Mesenteric fat pad (tissue), 1 donor: ENCODE measurements at regions not wholly inside any gene's neighbourhood (a gene's known extent, or its start where the extent isn't known, plus 50 kb on each side); places are given as distances from the start of the nearest gene placed in this dataset.

Experiments
- DNase-seq: peaks from one replicate; pipeline ENCODE4 v3.0.0-alpha.2; 2020; ENCODE audit warnings: low spot score
- donor health status: DM: yes; HTN: yes; CAD: no.

- no peak for DNase-seq
These were observed 180.6 kb upstream of the MIR17HG start for GRCh38 chr13:91166714-91167511.

- DNase-seq: no peak
These were observed 179.6 kb upstream of the MIR17HG start for GRCh38 chr13:91167706-91168385.

- DNase-seq: no peak
These were observed 179.1 kb upstream of the MIR17HG start for GRCh38 chr13:91168386-91168711.

GRCh38 chr13:91169321-91170050, 178.0 kb upstream of the MIR17HG start:
- DNase-seq: no peak

- DNase-seq: no peak
These were observed 175.3 kb upstream of the MIR17HG start for GRCh38 chr13:91172160-91172559.

GRCh38 chr13:91174886-91175501, 172.5 kb upstream of the MIR17HG start:
- no peak for DNase-seq

- DNase-seq: no peak
These were observed 169.4 kb upstream of the MIR17HG start for GRCh38 chr13:91178099-91178498.

- no peak for DNase-seq
These were observed 165.6 kb upstream of the MIR17HG start for GRCh38 chr13:91181892-91182291.

- DNase-seq: no peak
These were observed 163.1 kb upstream of the MIR17HG start for GRCh38 chr13:91184244-91184926.

- DNase-seq: no peak
These were observed 162.1 kb upstream of the MIR17HG start for GRCh38 chr13:91185294-91185863.

GRCh38 chr13:91187522-91187921, 160.0 kb upstream of the MIR17HG start:
- no peak for DNase-seq

GRCh38 chr13:91189506-91189905, 158.0 kb upstream of the MIR17HG start:
- no peak for DNase-seq

- no peak for DNase-seq
These were observed 154.1 kb upstream of the MIR17HG start for GRCh38 chr13:91193358-91193757.

GRCh38 chr13:91195789-91196188, 151.7 kb upstream of the MIR17HG start:
- DNase-seq: no peak

GRCh38 chr13:91196958-91197357, 150.5 kb upstream of the MIR17HG start:
- no peak for DNase-seq

- DNase-seq: no peak
These were observed 147.6 kb upstream of the MIR17HG start for GRCh38 chr13:91199866-91200265.

GRCh38 chr13:91200486-91200885, 147.0 kb upstream of the MIR17HG start:
- DNase-seq: no peak

GRCh38 chr13:91203430-91203829, 144.1 kb upstream of the MIR17HG start:
- no peak for DNase-seq

- no peak for DNase-seq
These were observed 140.2 kb upstream of the MIR17HG start for GRCh38 chr13:91207261-91207660.

GRCh38 chr13:91211510-91211909, 136.0 kb upstream of the MIR17HG start:
- no peak for DNase-seq

GRCh38 chr13:91212231-91212630, 135.3 kb upstream of the MIR17HG start:
- DNase-seq: no peak
